WTC11 (cell line): ENCODE measurements at regions not wholly inside any gene's neighbourhood (a gene's known extent, or its start where the extent isn't known, plus 50 kb on each side); places are given as distances from the start of the nearest gene placed in this dataset.

Experiments
- CBFB ChIP-seq: sonication (generic); formaldehyde crosslinking; IDR thresholded peaks from 2 replicates; pipeline ENCODE4 v1.8.1; 2022; ENCODE audit warnings: mild to moderate bottlenecking, low read depth, missing genetic modification reagents
- CREM ChIP-seq: sonication (generic); formaldehyde crosslinking; IDR thresholded peaks from 2 replicates; pipeline ENCODE4 v1.8.1; 2022; ENCODE audit warnings: mild to moderate bottlenecking, missing genetic modification reagents, moderate library complexity
- CTCF ChIP-seq: fragments of 200-600 bp; IDR thresholded peaks from 2 replicates; pipeline ENCODE4 v1.8.0; 2022; ENCODE audit warnings: antibody characterized with exemption
- E2F4 ChIP-seq: sonication (generic); formaldehyde crosslinking; IDR thresholded peaks from 2 replicates; pipeline ENCODE4 v1.8.1; 2022; ENCODE audit warnings: low read depth, mild to moderate bottlenecking, moderate library complexity, missing genetic modification reagents, borderline replicate concordance
- IRF1 ChIP-seq: sonication (generic); formaldehyde crosslinking; IDR thresholded peaks from 2 replicates; pipeline ENCODE4 v1.8.0; 2023; ENCODE audit warnings: missing genetic modification reagents
- NR2C2 ChIP-seq: sonication (generic); formaldehyde crosslinking; IDR thresholded peaks from 2 replicates; pipeline ENCODE4 v1.8.0; 2022; ENCODE audit warnings: mild to moderate bottlenecking, missing genetic modification reagents
- PRDM15 ChIP-seq: sonication (generic); formaldehyde crosslinking; IDR thresholded peaks from 2 replicates; pipeline ENCODE4 v1.8.0; 2022; ENCODE audit warnings: missing genetic modification reagents
- USF1 ChIP-seq: sonication (generic); formaldehyde crosslinking; IDR thresholded peaks from 2 replicates; pipeline ENCODE4 v1.8.0; 2022; ENCODE audit warnings: mild to moderate bottlenecking, missing genetic modification reagents
- USF2 ChIP-seq: sonication (generic); formaldehyde crosslinking; IDR thresholded peaks from 2 replicates; pipeline ENCODE4 v1.8.1; 2023; ENCODE audit warnings: mild to moderate bottlenecking, missing genetic modification reagents, moderate library complexity
- ZNF263 ChIP-seq: sonication (generic); formaldehyde crosslinking; IDR thresholded peaks from 2 replicates; pipeline ENCODE4 v1.8.1; 2022; ENCODE audit warnings: low read depth, mild to moderate bottlenecking, moderate library complexity, missing genetic modification reagents

- TF ChIP-seq NR2C2 (CRISPR knock-in tag) (no peak), E2F4 (CRISPR knock-in tag) (no peak), PRDM15 (no peak), CTCF (no peak), CREM (CRISPR knock-in tag) (no peak), USF1 (CRISPR knock-in tag) (no peak), ZNF263 (CRISPR knock-in tag) (no peak), USF2 (CRISPR knock-in tag) (no peak), IRF1 (no peak), CBFB (CRISPR knock-in tag) (no peak)
Measured at GRCh38 chr11:97938789-97939188, 1082.0 kb upstream of the CNTN5 start.
